ENCODE measurements at regions not wholly inside any gene's neighbourhood (a gene's known extent, or its start where the extent isn't known, plus 50 kb on each side); places are given as distances from the start of the nearest gene placed in this dataset.

DNA sequence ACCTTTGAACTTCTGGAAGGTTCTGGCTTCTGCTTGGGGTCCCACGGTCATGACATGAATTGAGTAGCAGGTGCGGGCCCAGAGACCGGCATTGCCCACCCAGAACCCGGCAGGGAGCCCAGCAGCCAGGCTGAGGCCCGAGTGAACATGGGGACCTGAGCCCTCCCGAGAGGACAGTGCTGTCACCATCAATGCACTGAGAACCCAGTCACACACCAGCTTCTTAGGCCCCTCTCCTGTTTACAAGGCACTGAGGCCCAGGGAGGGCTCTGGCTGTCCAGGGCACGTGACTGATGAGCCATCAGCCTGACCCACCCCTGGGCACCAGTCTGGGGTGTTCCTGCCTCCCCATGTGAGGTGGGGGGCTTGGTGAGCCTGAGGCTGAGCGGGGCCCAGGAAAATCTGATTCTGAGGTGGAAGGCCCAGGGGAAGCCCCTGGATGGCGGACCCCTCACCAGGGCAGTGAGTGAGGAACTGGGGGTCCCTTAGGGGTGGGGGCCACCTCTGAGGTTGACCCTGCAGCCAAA is 60.3 kb upstream of the RNU6ATAC start:
- no peaks in the 10 kb centered on the region for H3K27me3 Mint-ChIP-seq
- H3K4me1 Mint-ChIP-seq, result no peaks in the 10 kb centered on the region
- H3K9me3 Mint-ChIP-seq, result no peaks in the 10 kb centered on the region
- no peaks in the 10 kb centered on the region for H3K36me3 Mint-ChIP-seq
- H3K4me3 Mint-ChIP-seq, result no peak overlapping the region
- H3K27ac Mint-ChIP-seq, result no peak overlapping the region

DNA sequence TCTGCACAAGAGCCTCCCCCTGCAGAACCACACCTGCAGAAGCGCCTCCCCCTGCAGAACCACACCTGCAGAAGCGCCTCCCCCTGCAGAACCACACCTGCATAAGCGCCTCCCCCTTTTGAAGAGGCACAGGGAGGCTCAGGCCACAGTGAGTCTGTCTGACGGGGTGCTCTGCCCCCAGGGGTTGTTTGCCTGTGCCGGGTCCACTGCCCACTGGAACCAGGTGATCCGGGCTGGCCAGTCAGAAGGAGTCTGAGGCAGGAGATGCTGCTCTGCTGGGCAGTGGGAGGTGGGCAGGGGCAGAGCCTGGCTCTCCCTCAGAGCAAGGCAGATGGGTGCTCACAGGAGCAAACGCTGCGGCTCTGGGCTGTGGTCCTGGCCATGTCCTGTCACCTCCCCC is 60.8 kb upstream of the RNU6ATAC start:
- no peaks in the 10 kb centered on the region for H3K9me3 Mint-ChIP-seq
- H3K4me1 Mint-ChIP-seq, result no peaks in the 10 kb centered on the region
- H3K4me3 Mint-ChIP-seq, result no peak overlapping the region
- no peak overlapping the region for H3K27ac Mint-ChIP-seq
- H3K36me3 Mint-ChIP-seq, result no peaks in the 10 kb centered on the region
- no peaks in the 10 kb centered on the region for H3K27me3 Mint-ChIP-seq

DNA sequence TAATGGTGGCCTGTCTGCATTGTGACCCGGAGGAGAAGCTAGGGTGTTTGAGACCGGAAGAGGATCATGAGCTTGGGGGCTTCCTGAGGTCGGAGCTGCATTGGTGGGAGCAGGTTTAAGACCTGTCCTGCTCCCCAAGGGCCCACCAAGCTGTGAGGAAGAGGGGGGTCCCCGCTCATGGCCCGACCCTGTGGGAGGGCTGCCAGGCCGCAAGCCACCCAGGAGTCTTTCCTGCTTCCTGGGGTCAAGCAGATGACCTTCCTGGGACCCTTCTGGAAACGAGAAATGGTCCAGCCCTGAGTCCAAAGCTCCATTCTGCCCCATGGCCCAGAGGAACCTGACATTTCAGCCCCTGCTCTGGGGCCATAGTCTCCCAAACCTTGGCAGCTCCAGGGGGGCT is 61.5 kb upstream of the RNU6ATAC start:
- Mint-ChIP-seq H3K27ac (no peak overlapping the region), H3K4me1 (no peaks in the 10 kb centered on the region), H3K4me3 (no peak overlapping the region), H3K27me3 (no peaks in the 10 kb centered on the region), H3K9me3 (no peaks in the 10 kb centered on the region), H3K36me3 (no peaks in the 10 kb centered on the region)

DNA sequence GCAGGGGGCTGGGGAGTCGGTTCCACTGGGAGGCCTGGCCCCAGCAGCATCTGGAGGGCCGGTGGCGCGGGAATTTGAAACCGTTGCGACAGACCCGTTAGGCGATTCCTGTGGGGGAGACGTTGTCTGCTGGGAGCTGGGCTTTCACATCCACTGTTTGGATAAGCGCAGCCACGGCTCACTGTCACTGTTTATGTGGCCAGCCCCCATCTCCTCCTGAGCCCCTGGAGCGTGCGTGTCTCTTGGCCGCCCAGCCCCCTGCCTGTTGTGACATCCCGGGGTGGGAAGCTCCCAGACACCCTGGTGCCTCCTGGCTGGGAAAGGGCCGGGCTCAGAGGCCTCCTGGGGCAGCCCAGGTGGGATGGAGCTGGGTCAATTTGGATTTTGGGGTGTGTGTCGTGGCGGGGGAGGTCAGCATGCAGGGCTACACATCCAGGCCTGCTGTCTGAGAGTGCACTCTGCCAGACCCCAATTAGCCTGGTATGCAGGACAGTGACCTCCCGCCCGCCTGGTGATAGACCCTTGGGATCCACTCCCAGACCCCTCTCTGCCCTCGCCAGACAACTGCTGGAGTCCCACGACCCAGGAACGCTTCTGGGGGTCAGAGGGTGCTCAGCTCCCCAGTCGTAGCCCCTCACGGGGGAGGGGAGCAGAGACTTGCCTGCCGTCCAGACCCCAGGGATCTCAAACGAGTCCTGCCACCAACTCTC is 62.0 kb upstream of the RNU6ATAC start:
- H3K27me3 Mint-ChIP-seq, result no peaks in the 10 kb centered on the region
- H3K36me3 Mint-ChIP-seq, result no peaks in the 10 kb centered on the region
- H3K4me1 Mint-ChIP-seq, result no peaks in the 10 kb centered on the region
- no peaks in the 10 kb centered on the region for H3K9me3 Mint-ChIP-seq
- H3K4me3 Mint-ChIP-seq, result no peak overlapping the region
- no peak overlapping the region for H3K27ac Mint-ChIP-seq

DNA sequence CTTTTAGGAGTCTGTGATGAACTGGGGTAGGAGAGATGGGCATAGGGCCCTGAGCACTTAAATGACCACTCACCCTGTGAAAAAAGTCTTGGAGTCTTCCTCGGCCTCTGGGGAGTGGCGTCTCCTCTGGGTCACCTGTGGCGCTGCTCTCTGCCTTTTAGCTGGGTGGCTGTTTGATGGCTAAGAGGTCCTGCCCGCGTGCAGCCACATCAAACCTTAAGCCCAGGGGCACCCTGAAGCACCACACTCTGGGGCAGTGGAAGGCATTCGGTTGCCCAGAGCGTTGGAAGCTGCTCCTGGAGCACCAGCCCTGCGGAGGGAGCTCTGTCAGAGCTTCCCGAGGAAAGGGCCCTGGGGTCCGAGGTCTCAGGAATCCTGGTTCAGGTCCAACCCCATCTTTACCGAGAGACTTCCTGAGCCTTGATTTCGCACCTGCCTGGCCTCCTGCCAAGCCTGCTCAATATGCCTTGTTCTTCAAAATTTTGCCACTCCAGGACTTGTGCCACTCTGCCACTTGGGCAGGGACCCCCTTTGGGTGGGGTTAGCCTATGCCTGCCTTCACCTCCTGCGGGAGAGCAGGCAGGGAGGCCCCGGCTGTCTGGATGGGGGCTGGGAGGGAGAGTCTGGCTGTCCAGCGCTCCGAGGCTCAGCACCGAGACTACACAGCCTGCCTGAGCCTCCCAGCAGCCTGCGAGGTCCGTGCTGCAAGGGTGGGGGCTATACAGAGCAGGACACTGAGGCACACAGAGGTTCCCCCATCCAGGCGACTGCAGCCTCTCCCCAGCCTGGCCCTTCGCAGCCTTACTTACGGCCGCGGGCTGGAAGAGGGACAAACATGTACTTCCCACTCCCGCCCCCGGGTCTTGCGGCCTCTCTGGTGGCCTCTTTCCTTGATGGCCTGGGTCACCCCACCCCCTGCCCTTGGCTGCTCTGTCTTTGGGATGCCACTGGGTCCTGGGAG is 63.4 kb upstream of the RNU6ATAC start:
- Mint-ChIP-seq H3K27me3 (no peaks in the 10 kb centered on the region), H3K27ac (no peak overlapping the region), H3K4me1 (no peaks in the 10 kb centered on the region)

DNA sequence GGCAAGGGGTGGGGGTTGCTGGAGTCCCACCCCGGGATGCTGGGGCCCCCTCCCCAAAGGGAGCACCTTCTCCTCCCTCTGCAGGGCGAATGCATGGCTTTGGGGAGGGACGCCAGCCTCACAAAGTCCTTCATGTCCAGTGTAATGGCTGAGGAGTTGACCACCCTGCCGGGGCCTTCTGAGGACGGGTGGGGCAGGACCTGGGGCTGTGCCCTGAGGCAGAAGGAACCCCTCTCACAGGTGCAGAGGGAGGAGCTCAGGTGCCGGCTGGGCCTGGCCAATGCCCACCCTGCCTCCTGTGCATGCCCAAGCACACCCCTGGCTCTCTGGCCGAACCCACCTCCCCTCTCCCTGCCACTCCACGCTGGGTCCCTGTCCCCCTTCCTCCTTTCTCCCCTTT is 64.3 kb upstream of the RNU6ATAC start:
- H3K4me1 Mint-ChIP-seq, result no peaks in the 10 kb centered on the region
- H3K27ac Mint-ChIP-seq, result no peak overlapping the region
- H3K4me3 Mint-ChIP-seq, result no peak overlapping the region
- H3K36me3 Mint-ChIP-seq, result no peaks in the 10 kb centered on the region
- no peaks in the 10 kb centered on the region for H3K9me3 Mint-ChIP-seq
- no peaks in the 10 kb centered on the region for H3K27me3 Mint-ChIP-seq

More for the DNA sequence above, 63.4 kb upstream of the RNU6ATAC start:
- no peaks in the 10 kb centered on the region for H3K36me3 Mint-ChIP-seq
- no peaks in the 10 kb centered on the region for H3K9me3 Mint-ChIP-seq
- H3K4me3 Mint-ChIP-seq, result no peak overlapping the region

- H3K9me3 Mint-ChIP-seq, result no peaks in the 10 kb centered on the region
- no peak overlapping the region for H3K4me3 Mint-ChIP-seq
- no peak overlapping the region for H3K27ac Mint-ChIP-seq
Observed at GRCh38 chr9:134229466-134230091, 65.2 kb upstream of the RNU6ATAC start.

DNA sequence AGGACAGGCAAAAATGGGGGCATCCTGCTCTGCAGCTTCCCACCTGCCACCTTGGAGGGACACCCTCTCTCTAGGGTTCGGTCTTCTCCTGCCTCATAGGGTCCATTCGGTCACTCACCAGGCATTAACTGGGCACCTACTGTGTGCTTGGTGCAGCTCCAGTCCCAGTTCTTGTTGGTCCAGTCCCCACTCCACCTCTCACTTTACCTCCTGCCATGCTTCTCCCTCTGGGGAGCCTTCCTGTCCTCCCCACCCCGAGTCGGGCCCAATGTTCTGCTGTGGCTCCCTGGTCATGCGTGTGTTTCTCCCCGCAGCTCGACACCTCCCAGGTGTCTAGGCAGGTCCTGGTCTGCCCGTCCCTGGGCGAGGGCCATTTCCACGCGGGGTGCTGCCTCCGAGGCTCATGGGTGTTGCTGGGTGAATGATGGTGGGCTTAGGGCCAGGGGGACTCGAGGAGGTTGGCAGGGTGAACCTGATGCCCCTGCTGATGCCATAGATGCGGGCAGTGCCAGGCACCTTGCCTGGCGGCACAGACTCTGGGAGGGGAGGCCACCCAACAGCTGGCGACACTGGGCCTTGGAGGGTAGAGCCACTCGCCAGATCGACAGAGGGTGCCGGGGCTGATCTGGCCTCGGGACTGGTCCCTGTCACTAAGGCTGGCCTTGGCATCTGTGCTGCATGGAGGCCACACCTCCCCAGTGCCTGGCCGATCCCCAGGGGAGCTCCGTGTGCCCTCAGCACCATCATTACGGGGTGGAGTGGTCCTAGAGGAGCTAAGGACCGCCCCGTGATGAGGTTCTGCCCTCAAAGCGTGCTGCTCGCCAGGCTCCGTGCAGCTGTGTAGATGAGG is 66.0 kb upstream of the RNU6ATAC start:
- Mint-ChIP-seq H3K27me3 (no peaks in the 10 kb centered on the region), H3K4me1 (no peaks in the 10 kb centered on the region), H3K4me3 (no peak overlapping the region), H3K36me3 (no peaks in the 10 kb centered on the region), H3K27ac (no peak overlapping the region), H3K9me3 (no peaks in the 10 kb centered on the region)

More at GRCh38 chr9:134229466-134230091, 65.2 kb upstream of the RNU6ATAC start:
- Mint-ChIP-seq H3K36me3 (no peaks in the 10 kb centered on the region), H3K4me1 (no peaks in the 10 kb centered on the region), H3K27me3 (no peaks in the 10 kb centered on the region)

- Mint-ChIP-seq H3K9me3 (no peaks in the 10 kb centered on the region), H3K36me3 (no peaks in the 10 kb centered on the region), H3K27me3 (no peaks in the 10 kb centered on the region), H3K27ac (no peak overlapping the region), H3K4me3 (no peak overlapping the region), H3K4me1 (no peaks in the 10 kb centered on the region)
Observed at GRCh38 chr9:134230942-134231325, 66.6 kb upstream of the RNU6ATAC start.

DNA sequence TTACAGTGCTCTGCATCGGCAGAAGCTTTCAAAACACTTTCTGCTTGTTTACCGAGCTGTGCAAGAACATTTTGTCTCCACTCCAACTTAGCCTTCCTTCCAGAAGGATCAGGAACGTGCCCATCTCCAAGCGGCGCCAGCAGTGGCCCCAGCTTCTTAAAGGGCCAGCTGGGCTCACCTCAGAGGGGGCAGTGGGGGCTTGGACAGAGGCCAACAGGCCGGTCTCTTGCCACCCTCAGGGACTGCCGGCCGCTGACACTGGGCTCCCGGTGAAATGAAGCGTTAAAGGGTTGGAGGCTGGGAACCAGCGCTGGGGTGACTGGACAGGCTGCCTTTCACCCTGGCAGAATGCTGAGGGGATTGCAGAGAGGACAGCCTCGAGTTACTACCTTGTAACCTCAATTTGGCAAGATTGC is 67.0 kb upstream of the RNU6ATAC start:
- H3K27ac Mint-ChIP-seq, result no peak overlapping the region
- no peaks in the 10 kb centered on the region for H3K9me3 Mint-ChIP-seq
- H3K4me3 Mint-ChIP-seq, result no peak overlapping the region
- H3K4me1 Mint-ChIP-seq, result no peaks in the 10 kb centered on the region
- H3K27me3 Mint-ChIP-seq, result no peaks in the 10 kb centered on the region
- no peaks in the 10 kb centered on the region for H3K36me3 Mint-ChIP-seq

- H3K36me3 Mint-ChIP-seq, result no peaks in the 10 kb centered on the region
- no peak overlapping the region for H3K4me3 Mint-ChIP-seq
- no peak overlapping the region for H3K27ac Mint-ChIP-seq
- no peaks in the 10 kb centered on the region for H3K27me3 Mint-ChIP-seq
- H3K9me3 Mint-ChIP-seq, result no peaks in the 10 kb centered on the region
- no peaks in the 10 kb centered on the region for H3K4me1 Mint-ChIP-seq
Observed at GRCh38 chr9:134231767-134232166, 67.4 kb upstream of the RNU6ATAC start.

GRCh38 chr9:134233022-134233421 is 68.7 kb upstream of the RNU6ATAC start:
- Mint-ChIP-seq H3K36me3 (no peaks in the 10 kb centered on the region), H3K9me3 (no peaks in the 10 kb centered on the region), H3K27me3 (no peaks in the 10 kb centered on the region), H3K27ac (no peak overlapping the region), H3K4me3 (no peak overlapping the region), H3K4me1 (no peaks in the 10 kb centered on the region)

- Mint-ChIP-seq H3K27ac (no peak overlapping the region), H3K27me3 (no peaks in the 10 kb centered on the region), H3K4me3 (no peak overlapping the region), H3K4me1 (no peaks in the 10 kb centered on the region), H3K36me3 (no peaks in the 10 kb centered on the region), H3K9me3 (no peaks in the 10 kb centered on the region)
Observed at GRCh38 chr9:134234001-134234660, 69.8 kb upstream of the RNU6ATAC start.

- H3K27me3 Mint-ChIP-seq, result no peaks in the 10 kb centered on the region
- H3K9me3 Mint-ChIP-seq, result no peaks in the 10 kb centered on the region
- H3K4me3 Mint-ChIP-seq, result no peak overlapping the region
- H3K27ac Mint-ChIP-seq, result no peak overlapping the region
- H3K36me3 Mint-ChIP-seq, result no peaks in the 10 kb centered on the region
- no peaks in the 10 kb centered on the region for H3K4me1 Mint-ChIP-seq
Observed at GRCh38 chr9:134234687-134235359, 70.5 kb upstream of the RNU6ATAC start.
